Spleen (tissue), 11 donors: ENCODE measurements at regions not wholly inside any gene's neighbourhood (a gene's known extent, or its start where the extent isn't known, plus 50 kb on each side); places are given as distances from the start of the nearest gene placed in this dataset.

Experiments used
- DNase-seq: peaks from one replicate; pipeline ENCODE4 v3.0.0-alpha.2; 2020
- H3K27ac ChIP-seq, 8 donors: fragments of 200-600 bp; sonication (generic) in 7 of 8; 1 replicate in 4 of 8; 2 replicates in 4 of 8; pipeline versions ENCODE4 v1.5.0 to v1.8.0; 2016 to 2021; ENCODE audit warnings: inconsistent platforms in 4 of 8, mild to moderate bottlenecking in 4 of 8, moderate library complexity in 1 of 8
- H3K27me3 ChIP-seq, 7 donors: fragments of 200-600 bp; sonication (generic) in 6 of 7; replicated peaks in 1 of 7; 1 replicate in 4 of 7; 2 replicates in 3 of 7; pipeline versions ENCODE4 v1.5.0 to v1.8.0; 2016 to 2021; ENCODE audit warnings: inconsistent platforms in 3 of 7, mild to moderate bottlenecking in 1 of 7
- H3K36me3 ChIP-seq, 6 donors: fragments of 200-600 bp; sonication (generic) in 5 of 6; 1 replicate in 4 of 6; 2 replicates in 2 of 6; pipeline versions ENCODE4 v1.5.0 to v1.8.0; 2016 to 2021; ENCODE audit warnings: inconsistent platforms in 2 of 6
- H3K4me1 ChIP-seq, 6 donors: fragments of 200-600 bp; sonication (generic) in 5 of 6; 1 replicate in 3 of 6; 2 replicates in 3 of 6; pipeline versions ENCODE4 v1.5.0 to v1.8.0; 2016 to 2021; ENCODE audit warnings: inconsistent platforms in 3 of 6
- H3K4me3 ChIP-seq, 8 donors: fragments of 200-600 bp; sonication (generic) in 7 of 8; 1 replicate in 4 of 8; 2 replicates in 4 of 8; pipeline versions ENCODE4 v1.5.0 to v1.8.0; 2016 to 2021; ENCODE audit warnings: inconsistent platforms in 4 of 8, mild to moderate bottlenecking in 4 of 8, moderate library complexity in 2 of 8
- H3K9me3 ChIP-seq, 8 donors: fragments of 200-600 bp; sonication (generic) in 7 of 8; 1 replicate in 4 of 8; 2 replicates in 4 of 8; pipeline versions ENCODE4 v1.5.0 to v1.8.0; 2016 to 2021; ENCODE audit warnings: inconsistent platforms in 4 of 8
- POLR2A ChIP-seq, 3 donors: fragments of 450-650 bp; IDR thresholded peaks; one replicate each; pipeline ENCODE4 v1.5.1; 2017; ENCODE audit warnings: antibody characterized with exemption in 3 of 3, mild to moderate bottlenecking in 1 of 3
- POLR2AphosphoS5 ChIP-seq, 3 donors: sonication (generic); formaldehyde crosslinking; IDR thresholded peaks; one replicate each; pipeline ENCODE4 v1.5.1; 2017; ENCODE audit warnings: antibody characterized with exemption in 3 of 3
- WGBS, 5 donors: extraction: QIAGEN DNeasy Blood & Tissue Kit in 3 of 5; methylation state at CpG; one replicate each; pipeline versions ENCODE4 v1.1.5 to v1.1.7; 2013 to 2018; 5-methylcytosine and 5-hydroxymethylcytosine counted together
- intact Hi-C: fragments of 100-400 bp; cut with DNase I; formaldehyde crosslinking; loops from one replicate; pipeline ENCODE4 v1.15.0; 2023; ENCODE audit warnings: low total_unique reads
- TF ChIP-seq, protein P1 (sequence below), 11 experiments: fragments of 200-600 bp in 7 of 11; fragments of 450-650 bp in 4 of 11; sonication (generic) in 4 of 11; IDR thresholded peaks in 8 of 11; conservative IDR thresholded peaks in 3 of 11; 1 replicate in 7 of 11; 2 replicates in 4 of 11; pipeline versions ENCODE4 v1.4.0 to v1.8.0; 2016 to 2021; ENCODE audit warnings: antibody characterized with exemption in 11 of 11, inconsistent platforms in 4 of 11, mild to moderate bottlenecking in 1 of 11
- donor health status: healthy with polysubstance abuse.
- donor health status: DM: no; HTN: no; CAD: no; lungs with moderate emphysema.
- donor health status: DM: no; HTN: no; CAD: no.
- donor health status: Bipolar disorder and iron deficiency.
- donor health status: healthy.
- donor health status: DM: no; HTN: no; CAD: no.
- donor health status: DM: yes; HTN: yes; CAD: no.

DNA sequence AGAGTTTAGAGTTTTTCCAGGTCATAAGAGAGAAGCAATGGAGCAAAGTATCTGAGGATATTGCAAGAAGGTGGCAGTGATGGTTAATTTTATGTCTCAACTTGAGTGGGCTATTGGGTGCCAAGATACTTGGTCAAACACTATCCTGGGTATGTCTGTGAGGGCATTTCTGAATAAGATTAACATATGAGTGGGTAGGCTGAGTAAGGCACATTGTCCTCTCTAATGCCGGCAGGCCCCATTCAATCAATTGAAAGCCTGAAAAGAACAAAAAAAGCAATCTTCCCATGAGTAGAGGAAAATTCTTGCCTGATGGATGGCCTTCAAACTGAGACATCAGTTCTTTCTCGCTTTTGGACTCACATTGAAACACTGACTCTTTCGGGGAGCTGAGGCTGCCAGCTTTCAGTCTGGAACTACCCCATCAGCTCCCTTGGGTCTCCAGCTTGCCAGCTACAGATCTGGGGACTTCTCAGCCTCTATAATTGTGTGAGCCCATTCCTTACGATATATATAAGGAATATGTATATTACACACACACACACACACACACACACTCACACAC lies 228.8 kb downstream of the BUD13 start:
- H3K4me1 ChIP-seq: no peaks in the 10 kb centered on the region
- no peak overlapping the region for H3K4me3 ChIP-seq
- H3K9me3 ChIP-seq: peaks cover 0 to 13% (median 6%) of the 10 kb centered on the region in 8 donors
- TF ChIP-seq POLR2AphosphoS5 (IDR thresholded peaks at IDR 0.05) (no peak), POLR2A (IDR thresholded peaks at IDR 0.05) (no peak)
- TF ChIP-seq, protein P1, sequence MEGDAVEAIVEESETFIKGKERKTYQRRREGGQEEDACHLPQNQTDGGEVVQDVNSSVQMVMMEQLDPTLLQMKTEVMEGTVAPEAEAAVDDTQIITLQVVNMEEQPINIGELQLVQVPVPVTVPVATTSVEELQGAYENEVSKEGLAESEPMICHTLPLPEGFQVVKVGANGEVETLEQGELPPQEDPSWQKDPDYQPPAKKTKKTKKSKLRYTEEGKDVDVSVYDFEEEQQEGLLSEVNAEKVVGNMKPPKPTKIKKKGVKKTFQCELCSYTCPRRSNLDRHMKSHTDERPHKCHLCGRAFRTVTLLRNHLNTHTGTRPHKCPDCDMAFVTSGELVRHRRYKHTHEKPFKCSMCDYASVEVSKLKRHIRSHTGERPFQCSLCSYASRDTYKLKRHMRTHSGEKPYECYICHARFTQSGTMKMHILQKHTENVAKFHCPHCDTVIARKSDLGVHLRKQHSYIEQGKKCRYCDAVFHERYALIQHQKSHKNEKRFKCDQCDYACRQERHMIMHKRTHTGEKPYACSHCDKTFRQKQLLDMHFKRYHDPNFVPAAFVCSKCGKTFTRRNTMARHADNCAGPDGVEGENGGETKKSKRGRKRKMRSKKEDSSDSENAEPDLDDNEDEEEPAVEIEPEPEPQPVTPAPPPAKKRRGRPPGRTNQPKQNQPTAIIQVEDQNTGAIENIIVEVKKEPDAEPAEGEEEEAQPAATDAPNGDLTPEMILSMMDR (IDR thresholded peaks at IDR 0.05 in 8 of 11, conservative IDR thresholded peaks at IDR 0.05 in 3 of 11): no peak
- DNase-seq: no peak
- H3K27me3 ChIP-seq: peaks cover 0 to 35% (median 0%) of the 10 kb centered on the region in 7 donors
- no peaks in the 10 kb centered on the region for H3K36me3 ChIP-seq
- H3K27ac ChIP-seq: no peak overlapping the region
- WGBS, 5 donors: 84 to 95% (median 89%) methylated on average over 4 of the region's 4 CpGs
- intact Hi-C loops: no loop called here

- 58 to 76% (median 67%) methylated on average over 4 of the region's 4 CpGs for WGBS, 5 donors
- no peak for DNase-seq
- Histone ChIP-seq H3K27ac (no peak overlapping the region), H3K4me1 (no peaks in the 10 kb centered on the region), H3K36me3 (no peaks in the 10 kb centered on the region), H3K9me3 (peaks cover 0 to 5% (median 0%) of the 10 kb centered on the region in 8 donors), H3K4me3 (no peak overlapping the region), H3K27me3 (peaks cover 0 to 34% (median 0%) of the 10 kb centered on the region in 7 donors)
- TF ChIP-seq, protein P1 (IDR thresholded peaks at IDR 0.05 in 8 of 11, conservative IDR thresholded peaks at IDR 0.05 in 3 of 11): no peak
- no peak for TF ChIP-seq POLR2A (IDR thresholded peaks at IDR 0.05)
- no peak for TF ChIP-seq POLR2AphosphoS5 (IDR thresholded peaks at IDR 0.05)
- intact Hi-C loops: no loop called here
These were observed 229.7 kb downstream of the BUD13 start for GRCh38 chr11:116543099-116543498.

GRCh38 chr11:116542406-116542805 lies 230.4 kb downstream of the BUD13 start:
- TF ChIP-seq POLR2AphosphoS5 (IDR thresholded peaks at IDR 0.05): no peak
- no peak for TF ChIP-seq POLR2A (IDR thresholded peaks at IDR 0.05)
- TF ChIP-seq, protein P1 (IDR thresholded peaks at IDR 0.05 in 8 of 11, conservative IDR thresholded peaks at IDR 0.05 in 3 of 11): no peak
- Histone ChIP-seq H3K27ac (no peak overlapping the region), H3K4me3 (no peak overlapping the region), H3K36me3 (no peaks in the 10 kb centered on the region), H3K27me3 (peaks cover 0 to 37% (median 0%) of the 10 kb centered on the region in 7 donors), H3K4me1 (no peaks in the 10 kb centered on the region), H3K9me3 (peaks cover 0 to 5% (median 0%) of the 10 kb centered on the region in 8 donors)
- DNase-seq: no peak
- intact Hi-C loops: no loop called here
- WGBS, 5 donors: 89 to 93% (median 91%) methylated on average over 6 of the region's 6 CpGs

DNA sequence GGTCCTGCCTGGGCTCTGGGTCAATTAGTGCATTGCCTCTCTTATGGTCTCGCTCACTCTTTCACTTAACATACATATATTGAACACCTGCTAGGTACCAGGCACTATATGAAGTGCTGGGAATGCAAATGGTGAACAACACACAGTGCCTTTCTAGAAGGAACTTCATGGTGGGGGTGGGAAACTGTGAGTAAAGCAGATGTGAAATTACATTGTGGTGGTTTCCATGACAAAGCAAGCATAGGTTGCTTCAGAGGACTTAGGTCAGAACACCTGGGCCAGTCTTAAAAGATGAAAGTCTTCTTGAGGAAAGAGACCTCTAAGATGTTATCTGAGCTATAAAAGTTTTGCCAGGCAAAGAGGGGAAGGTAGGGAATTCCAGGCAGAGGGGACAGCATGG lies 231.3 kb downstream of the BUD13 start:
- Histone ChIP-seq H3K27ac (no peak overlapping the region), H3K9me3 (peaks cover 0 to 5% (median 0%) of the 10 kb centered on the region in 8 donors), H3K36me3 (no peaks in the 10 kb centered on the region), H3K4me3 (no peak overlapping the region), H3K4me1 (no peaks in the 10 kb centered on the region), H3K27me3 (peaks cover 0 to 44% (median 0%) of the 10 kb centered on the region in 7 donors)
- DNase-seq: no peak
- 78 to 96% (median 91%) methylated on average over 1 of the region's 1 CpG for WGBS, 5 donors
- intact Hi-C loops: no loop called here
- TF ChIP-seq POLR2AphosphoS5 (IDR thresholded peaks at IDR 0.05): no peak
- TF ChIP-seq, protein P1 (IDR thresholded peaks at IDR 0.05 in 8 of 11, conservative IDR thresholded peaks at IDR 0.05 in 3 of 11): no peak
